HEK293 (cell line): ENCODE measurements at regions not wholly inside any gene's neighbourhood (a gene's known extent, or its start where the extent isn't known, plus 50 kb on each side); places are given as distances from the start of the nearest gene placed in this dataset.

Source experiments
- CTCF ChIA-PET: fragments of 350-600 bp; formaldehyde crosslinking; extraction: SDS; loops from one replicate; lab custom pipeline; 2021; ENCODE audit warnings: antibody characterized with exemption; lab: Yijun Ruan, JAX
- POLR2A ChIA-PET: fragments of 300-600 bp; formaldehyde crosslinking; extraction: SDS; loops from one replicate; lab custom pipeline; 2020; ENCODE audit warnings: antibody characterized with exemption, inconsistent platforms; lab: Yijun Ruan, JAX
- H3K27ac ChIP-seq: fragments of 200-500 bp; sonication (Bioruptor generic); 2 replicates; pipeline ENCODE4 v1.5.1; 2014; ENCODE audit warnings: low read depth, low read length, control low read depth, inconsistent platforms; ENCODE audit errors: extremely low read depth
- H3K36me3 ChIP-seq, 2 experiments: fragments of 200-500 bp in 1 of 2; sonication (Bioruptor generic) in 1 of 2; 1 replicate in 1 of 2; 2 replicates in 1 of 2; pipeline ENCODE4 v1.5.1; 2014 to 2017; ENCODE audit warnings: inconsistent platforms in 2 of 2, low read length in 2 of 2; ENCODE audit not compliant: control insufficient read depth in 2 of 2, insufficient read depth in 1 of 2
- H3K4me1 ChIP-seq: fragments of 200-500 bp; sonication (Bioruptor generic); 2 replicates; pipeline ENCODE4 v1.5.1; 2014; ENCODE audit warnings: mild to moderate bottlenecking, low read length, inconsistent platforms; ENCODE audit not compliant: control insufficient read depth, insufficient read depth
- H3K4me3 ChIP-seq: 2 replicates; pipeline ENCODE4 v1.5.1; 2011; ENCODE audit warnings: low read depth, mild to moderate bottlenecking, control low read depth, low read length, moderate library complexity
- H3K9me3 ChIP-seq: fragments of 200-500 bp; sonication (Bioruptor generic); 2 replicates; pipeline ENCODE4 v1.5.1; 2014; ENCODE audit warnings: low read depth, low read length, inconsistent platforms; ENCODE audit not compliant: control insufficient read depth, insufficient read depth
- GLI2 ChIP-seq: fragments of 450-650 bp; formaldehyde crosslinking; IDR thresholded peaks from 2 replicates; pipeline ENCODE4; 2017; ENCODE audit warnings: missing biosample characterization, missing genetic modification characterization, low read depth, borderline replicate concordance
- HIC1 ChIP-seq: fragments of 450-650 bp; formaldehyde crosslinking; IDR thresholded peaks from 2 replicates; pipeline ENCODE4 v1.5.1; 2016; ENCODE audit warnings: missing biosample characterization, missing genetic modification characterization
- MEIS1 ChIP-seq: sonication (generic); formaldehyde crosslinking; IDR thresholded peaks from 2 replicates; pipeline ENCODE4 v1.8.1; 2022; ENCODE audit warnings: missing genetic modification reagents, mild to moderate bottlenecking, borderline replicate concordance
- OVOL3 ChIP-seq: fragments of 450-650 bp; formaldehyde crosslinking; IDR thresholded peaks from 2 replicates; pipeline ENCODE4 v1.5.1; 2016; ENCODE audit warnings: missing biosample characterization, missing genetic modification characterization
- PBX3 ChIP-seq: sonication (generic); formaldehyde crosslinking; IDR thresholded peaks from 2 replicates; pipeline ENCODE4 v1.8.1; 2022; ENCODE audit warnings: mild to moderate bottlenecking, moderate library complexity, missing genetic modification reagents
- REST ChIP-seq: fragments of 450-650 bp; formaldehyde crosslinking; IDR thresholded peaks from 2 replicates; pipeline ENCODE4 v1.5.1; 2016; ENCODE audit warnings: missing biosample characterization, missing genetic modification characterization
- SETDB1 ChIP-seq: IDR thresholded peaks from one replicate; pipeline ENCODE4 v1.6.1; 2017; ENCODE audit warnings: mild to moderate bottlenecking, low read length, moderate library complexity, mixed read lengths; ENCODE audit not compliant: insufficient read length
- ZNF146 ChIP-seq: fragments of 450-650 bp; formaldehyde crosslinking; IDR thresholded peaks from 2 replicates; pipeline ENCODE4 v1.5.1; 2016; ENCODE audit warnings: missing biosample characterization, missing genetic modification characterization
- ZNF169 ChIP-seq: fragments of 450-650 bp; formaldehyde crosslinking; IDR thresholded peaks from 2 replicates; pipeline ENCODE4 v1.5.1; 2016; ENCODE audit warnings: missing biosample characterization, missing genetic modification characterization
- ZNF26 ChIP-seq: fragments of 450-650 bp; formaldehyde crosslinking; IDR thresholded peaks from 2 replicates; pipeline ENCODE4 v1.5.1; 2016; ENCODE audit warnings: missing biosample characterization, missing genetic modification characterization
- ZNF37A ChIP-seq: fragments of 450-650 bp; IDR thresholded peaks from 2 replicates; pipeline ENCODE4 v1.5.1; 2018; ENCODE audit warnings: missing biosample characterization, missing genetic modification characterization
- ZNF514 ChIP-seq: fragments of 450-650 bp; formaldehyde crosslinking; IDR thresholded peaks from 2 replicates; pipeline ENCODE4 v1.5.1; 2016; ENCODE audit warnings: missing biosample characterization, missing genetic modification characterization
- ZNF544 ChIP-seq: fragments of 450-650 bp; formaldehyde crosslinking; IDR thresholded peaks from 2 replicates; pipeline ENCODE4 v1.5.0; 2017; ENCODE audit warnings: missing biosample characterization, missing genetic modification characterization
- ZNF596 ChIP-seq: fragments of 450-650 bp; IDR thresholded peaks from 2 replicates; pipeline ENCODE4 v1.5.0; 2018; ENCODE audit warnings: missing biosample characterization, mild to moderate bottlenecking, missing genetic modification characterization, moderate library complexity
- ZNF621 ChIP-seq: fragments of 450-650 bp; formaldehyde crosslinking; IDR thresholded peaks from 2 replicates; pipeline ENCODE4 v1.5.1; 2017; ENCODE audit warnings: missing biosample characterization, missing genetic modification characterization
- ZNF623 ChIP-seq: fragments of 450-650 bp; formaldehyde crosslinking; IDR thresholded peaks from 2 replicates; pipeline ENCODE4 v1.5.1; 2016; ENCODE audit warnings: missing biosample characterization, missing genetic modification characterization
- ZNF791 ChIP-seq: fragments of 450-650 bp; formaldehyde crosslinking; IDR thresholded peaks from 2 replicates; pipeline ENCODE4 v1.5.1; 2016; ENCODE audit warnings: missing biosample characterization, missing genetic modification characterization
- TF ChIP-seq, protein P1 (sequence below): fragments of 450-650 bp; formaldehyde crosslinking; IDR thresholded peaks from 2 replicates; pipeline ENCODE4 v1.5.1; 2016; ENCODE audit warnings: missing biosample characterization, missing genetic modification characterization

DNA sequence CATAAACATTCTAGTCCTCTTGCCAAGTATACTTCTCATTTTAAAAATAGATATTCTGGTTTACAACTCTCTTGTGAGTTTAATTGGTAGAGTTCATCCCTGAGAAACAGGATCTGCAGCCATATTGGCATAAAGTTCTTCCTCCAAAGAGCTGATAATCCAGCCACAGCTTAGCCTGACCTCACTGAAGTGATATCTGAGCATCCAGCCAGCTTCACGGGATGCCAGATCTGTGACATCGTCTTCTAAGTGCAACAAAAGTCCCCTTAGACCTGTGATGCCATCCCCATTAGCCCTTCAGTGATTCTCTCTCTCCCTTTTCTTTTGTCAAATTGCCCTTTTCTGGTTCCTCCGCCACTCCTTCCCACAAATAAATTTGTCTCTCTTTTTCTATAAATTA lies 180.6 kb upstream of the STXBP5 start:
- Histone ChIP-seq H3K4me1 (no peaks in the 10 kb centered on the region), H3K27ac (no peak overlapping the region), H3K36me3 (no peaks in the 10 kb centered on the region), H3K4me3 (no peak overlapping the region), H3K9me3 (no peaks in the 10 kb centered on the region)
- ChIA-PET CTCF (interaction anchor here (0.6 to 1.0 kb wide), 2 partner anchors 15 to 17 kb away, joined by 3 read pairs; no protein-coding TSS in a partner anchor), POLR2A (no interaction called here)
- TF ChIP-seq ZNF146 (tag by site-specific recombination) (no peak), SETDB1 (no peak), MEIS1 (CRISPR knock-in tag) (no peak), GLI2 (tag by site-specific recombination) (no peak), ZNF37A (tag by site-specific recombination) (no peak), OVOL3 (tag by site-specific recombination) (no peak), HIC1 (tag by site-specific recombination) (no peak), REST (no peak), ZNF623 (tag by site-specific recombination) (no peak), ZNF544 (tag by site-specific recombination) (no peak), ZNF621 (no peak), ZNF26 (tag by site-specific recombination) (no peak), ZNF514 (tag by site-specific recombination) (no peak)
- TF ChIP-seq, protein P1, sequence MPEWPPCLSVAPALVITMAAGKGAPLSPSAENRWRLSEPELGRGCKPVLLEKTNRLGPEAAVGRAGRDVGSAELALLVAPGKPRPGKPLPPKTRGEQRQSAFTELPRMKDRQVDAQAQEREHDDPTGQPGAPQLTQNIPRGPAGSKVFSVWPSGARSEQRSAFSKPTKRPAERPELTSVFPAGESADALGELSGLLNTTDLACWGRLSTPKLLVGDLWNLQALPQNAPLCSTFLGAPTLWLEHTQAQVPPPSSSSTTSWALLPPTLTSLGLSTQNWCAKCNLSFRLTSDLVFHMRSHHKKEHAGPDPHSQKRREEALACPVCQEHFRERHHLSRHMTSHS (tag by site-specific recombination) = no peak

DNA sequence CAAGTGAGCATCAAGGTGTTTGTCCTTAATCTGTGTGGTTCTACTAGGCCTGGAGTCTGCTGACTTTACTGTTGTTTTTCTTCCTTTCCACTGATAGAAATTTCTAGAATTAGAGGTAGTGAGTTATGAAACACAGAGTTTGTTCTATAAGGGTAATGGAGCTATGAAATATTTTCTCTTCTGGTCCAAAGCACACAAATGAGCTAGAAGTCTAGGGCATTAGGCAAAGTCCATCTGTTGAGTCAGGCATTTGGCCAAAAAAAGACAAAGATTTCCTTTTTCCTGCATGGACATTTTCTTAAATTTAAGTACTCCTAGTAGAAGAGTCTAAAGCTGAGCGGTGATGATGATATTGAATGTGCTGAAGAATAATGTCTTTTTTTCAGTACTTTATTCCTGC lies 174.3 kb upstream of the STXBP5 start:
- H3K9me3 ChIP-seq = no peaks in the 10 kb centered on the region
- ChIA-PET POLR2A (no interaction called here), CTCF (interaction anchor here (0.5 kb wide), 1 partner anchor 167 kb away, joined by 3 read pairs; no protein-coding TSS in a partner anchor)
- H3K36me3 ChIP-seq = no peaks in the 10 kb centered on the region
- H3K4me3 ChIP-seq = no peak overlapping the region
- H3K4me1 ChIP-seq = no peaks in the 10 kb centered on the region
- TF ChIP-seq ZNF169 (no peak), ZNF791 (tag by site-specific recombination) (no peak), PBX3 (CRISPR knock-in tag) (no peak), ZNF596 (no peak)
- H3K27ac ChIP-seq = no peak overlapping the region
